ENCODE measurements at regions not wholly inside any gene's neighbourhood (a gene's known extent, or its start where the extent isn't known, plus 50 kb on each side); places are given as distances from the start of the nearest gene placed in this dataset.
"Not testable (repeated sequence)": the region's sequence is repeated elsewhere in the genome, so short reads cannot be mapped to it uniquely, and the experiment has no call there.

DNA sequence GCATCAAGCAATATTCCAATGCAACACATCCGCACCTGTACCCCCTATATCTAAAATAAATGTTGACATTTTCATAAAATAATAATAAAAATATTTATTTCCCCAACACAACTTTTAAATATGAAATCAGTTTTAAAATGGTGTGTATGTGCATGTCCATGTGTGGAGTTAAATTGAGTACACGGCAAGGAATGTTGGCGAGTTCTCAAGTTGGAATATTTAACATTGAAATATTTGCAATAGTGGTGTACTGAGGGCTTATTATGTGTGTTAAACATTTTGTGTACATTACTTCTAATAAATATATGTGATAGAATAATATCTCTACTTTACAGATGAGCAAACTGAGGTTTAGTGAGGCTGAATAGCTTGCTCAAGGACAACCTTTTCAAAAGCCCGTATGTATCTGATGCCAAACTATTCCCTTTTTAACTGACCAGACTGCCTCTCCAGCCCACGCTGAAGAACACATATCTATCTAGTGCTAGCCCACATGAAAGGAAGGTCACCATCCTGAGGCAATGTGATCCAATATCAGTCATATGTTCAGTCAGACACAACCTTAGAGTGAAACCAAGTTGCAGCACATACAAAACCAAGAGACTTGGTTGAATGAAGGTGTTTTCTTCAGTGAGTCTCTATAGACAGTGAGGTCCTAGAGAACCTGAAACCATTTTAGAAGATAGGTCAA is 192.2 kb upstream of the CDH11 start:
- DNase-seq = no peak

DNA sequence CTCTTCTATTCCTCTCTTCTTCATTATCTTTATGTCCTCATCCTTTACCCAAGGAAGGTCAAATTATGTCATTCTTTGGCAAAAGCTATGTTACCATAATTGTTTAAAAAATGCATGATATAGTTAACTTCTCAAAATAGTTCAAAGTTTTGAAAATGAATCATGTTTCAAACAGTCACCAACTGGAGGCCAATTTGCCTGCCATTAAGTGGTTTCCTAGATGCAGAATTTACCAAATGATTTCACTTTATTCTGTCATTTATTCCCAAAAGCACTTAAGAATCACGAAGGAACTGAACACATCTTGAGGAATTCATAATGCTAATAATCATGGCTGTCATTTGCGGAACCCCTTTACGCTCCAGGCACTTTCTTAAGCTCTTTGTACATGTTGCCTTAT is 190.9 kb upstream of the CDH11 start:
- DNase-seq = no peak

DNA sequence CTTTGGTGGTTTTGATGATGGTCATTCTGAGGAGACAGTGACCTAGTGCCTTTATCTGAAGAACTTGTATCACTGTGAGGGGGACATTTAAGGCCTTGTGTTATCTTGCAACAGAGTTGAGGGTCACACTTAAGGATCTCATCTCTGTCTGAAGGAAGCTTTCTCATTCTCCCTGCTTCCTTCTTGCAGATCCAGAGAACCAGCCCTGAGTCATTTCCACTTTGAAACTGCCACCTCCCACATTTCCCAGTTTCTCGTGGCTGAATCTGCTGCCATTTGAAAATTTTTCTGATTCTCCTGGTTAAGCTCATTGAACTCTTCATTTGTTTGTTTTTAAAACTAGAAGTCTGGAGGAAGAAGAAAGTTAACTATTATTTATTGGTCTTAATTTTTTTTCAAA is 190.2 kb upstream of the CDH11 start:
- DNase-seq = no peak

DNA sequence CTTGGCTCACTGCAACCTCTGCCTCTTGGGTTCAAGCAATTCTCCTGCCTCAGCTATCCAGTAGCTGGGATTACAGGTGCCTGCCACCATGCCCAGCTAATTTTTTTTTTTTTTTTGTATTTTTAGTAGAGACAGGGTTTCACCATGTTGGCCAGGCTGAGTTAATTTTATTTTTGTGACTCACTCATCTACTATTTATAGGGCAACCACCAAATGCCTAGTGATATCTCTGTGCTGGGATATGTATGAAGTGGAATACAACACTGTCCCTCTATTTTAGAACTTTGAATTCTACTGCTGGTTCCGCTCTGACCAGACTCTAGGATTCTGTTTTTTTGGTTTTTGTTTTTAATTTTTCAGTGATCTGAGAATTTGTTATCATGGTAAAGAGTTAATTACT is 188.6 kb upstream of the CDH11 start:
- not testable (repeated sequence) for DNase-seq

DNA sequence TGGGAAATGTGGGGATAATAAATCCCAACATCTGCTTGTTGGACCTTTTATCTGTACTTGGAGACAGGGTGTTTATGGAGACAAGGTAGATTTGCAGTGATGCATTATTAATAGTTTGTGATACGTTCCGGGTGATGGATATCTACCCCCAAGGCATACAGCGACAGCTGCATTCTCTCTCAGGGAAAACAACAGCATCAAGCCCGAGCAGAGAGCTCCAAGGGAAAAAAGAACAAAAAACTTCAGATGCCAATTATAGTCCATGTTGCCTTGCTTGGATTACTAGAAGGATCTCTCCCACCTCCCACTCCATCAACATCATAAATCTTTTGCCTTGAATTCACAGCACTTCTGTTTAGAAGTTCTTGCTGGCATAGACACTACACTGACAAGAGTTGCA is 187.5 kb upstream of the CDH11 start:
- no peak for DNase-seq

DNA sequence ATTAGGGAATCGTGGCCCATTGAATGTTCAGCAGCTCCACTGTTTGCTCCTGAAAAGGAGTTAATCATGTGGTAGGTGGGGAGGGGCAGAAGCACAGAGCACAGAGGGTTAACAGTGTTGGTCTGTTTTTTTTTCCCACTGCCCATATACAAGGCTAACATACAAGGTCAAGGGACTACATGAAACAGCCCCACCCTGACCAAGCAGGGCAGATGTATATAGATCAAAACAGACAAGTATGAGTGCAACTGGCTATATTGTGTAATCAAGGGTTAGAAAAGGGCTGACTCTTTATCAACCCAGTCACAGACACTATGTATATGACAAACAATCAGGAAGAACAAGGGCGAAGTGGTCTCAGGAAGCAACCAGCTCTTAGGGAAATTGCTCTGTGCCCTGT is 186.6 kb upstream of the CDH11 start:
- no peak for DNase-seq

DNA sequence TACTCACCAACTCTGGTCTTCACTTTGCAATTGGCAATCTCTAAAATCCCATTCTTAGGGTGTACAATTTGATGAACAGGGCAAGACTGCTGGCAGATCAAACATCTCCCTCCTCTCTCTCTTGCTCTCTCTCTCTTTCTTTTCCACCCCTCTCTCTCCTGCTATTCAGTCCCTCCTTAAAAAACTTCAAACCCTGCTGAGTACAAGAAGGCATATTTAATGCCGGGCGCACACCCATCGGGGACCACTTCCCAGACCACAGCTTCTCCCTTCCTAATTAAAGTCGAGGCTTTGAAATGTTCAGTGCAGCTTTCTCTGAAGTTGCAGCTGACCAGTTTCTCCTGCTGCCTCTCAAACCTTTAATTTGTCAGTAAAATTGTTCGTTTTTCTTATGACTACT is 185.4 kb upstream of the CDH11 start:
- DNase-seq = no peak

DNA sequence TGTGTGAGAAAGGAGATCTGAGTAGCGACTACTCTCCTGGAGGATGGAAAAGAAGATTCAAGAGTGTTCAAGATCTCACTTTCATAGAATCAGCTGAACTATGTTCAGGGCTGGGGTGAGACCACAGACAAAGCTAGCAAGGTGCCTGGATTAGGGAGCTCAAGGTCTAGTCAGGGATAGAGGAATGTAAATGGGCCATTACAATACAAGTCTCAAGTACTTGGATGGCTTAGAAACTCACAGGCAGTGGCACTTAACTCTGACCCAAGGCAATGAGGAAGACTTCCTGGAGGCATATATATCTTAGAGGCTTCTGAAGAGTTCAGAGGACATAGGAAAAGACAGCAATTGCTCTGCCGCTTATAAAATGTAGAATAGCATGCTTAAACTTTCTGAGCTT is 184.9 kb upstream of the CDH11 start:
- DNase-seq = no peak

DNA sequence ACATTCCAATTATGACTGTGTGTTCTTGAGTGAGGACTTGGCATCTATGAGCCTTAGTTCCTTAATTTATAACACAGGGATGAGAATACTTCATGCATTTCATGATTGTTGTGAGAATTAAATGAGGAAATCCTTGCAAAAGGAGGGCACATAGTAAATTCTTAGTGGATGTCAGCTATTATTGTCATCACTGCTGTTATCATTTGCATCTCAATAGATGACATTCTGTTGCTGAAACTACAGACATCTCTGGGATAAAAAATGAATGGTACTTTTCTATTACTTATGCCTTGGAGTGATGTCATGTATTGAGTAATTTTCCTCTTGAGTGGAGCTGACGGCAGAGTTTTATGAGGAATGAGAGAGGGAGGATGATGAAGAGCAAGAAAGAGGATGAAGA is 184.4 kb upstream of the CDH11 start:
- no peak for DNase-seq

DNA sequence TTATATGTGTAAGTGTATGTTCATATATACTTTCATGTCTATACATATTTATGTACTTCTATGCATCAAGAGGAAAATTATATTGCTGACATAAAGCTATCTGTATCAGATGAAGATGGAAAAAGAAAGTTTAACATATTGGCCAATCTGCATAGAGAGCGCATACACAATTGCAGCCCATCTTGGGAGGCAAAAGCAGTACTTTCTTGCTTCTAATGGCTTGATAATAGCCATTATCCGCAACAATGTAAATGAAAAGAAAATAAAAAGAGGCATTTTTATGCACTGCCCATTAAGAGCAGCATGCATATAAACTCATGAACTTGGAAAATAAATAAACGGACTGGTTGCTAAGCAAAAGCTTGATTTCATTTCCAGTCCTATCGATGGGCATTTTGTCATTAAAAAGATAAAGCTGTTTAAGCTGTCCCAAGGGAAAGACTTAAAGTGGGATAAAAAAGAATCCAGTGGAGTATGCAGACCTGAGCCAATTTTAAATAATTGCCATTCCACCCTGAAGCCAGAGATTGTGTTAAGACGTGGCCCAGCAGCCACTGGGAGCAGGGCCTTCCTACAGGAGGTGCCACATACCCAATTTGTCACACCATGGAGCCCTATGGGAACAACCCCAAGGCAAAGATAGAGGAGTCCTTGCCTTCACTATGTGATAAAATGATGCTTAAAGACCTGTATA is 183.6 kb upstream of the CDH11 start:
- DNase-seq = no peak

DNA sequence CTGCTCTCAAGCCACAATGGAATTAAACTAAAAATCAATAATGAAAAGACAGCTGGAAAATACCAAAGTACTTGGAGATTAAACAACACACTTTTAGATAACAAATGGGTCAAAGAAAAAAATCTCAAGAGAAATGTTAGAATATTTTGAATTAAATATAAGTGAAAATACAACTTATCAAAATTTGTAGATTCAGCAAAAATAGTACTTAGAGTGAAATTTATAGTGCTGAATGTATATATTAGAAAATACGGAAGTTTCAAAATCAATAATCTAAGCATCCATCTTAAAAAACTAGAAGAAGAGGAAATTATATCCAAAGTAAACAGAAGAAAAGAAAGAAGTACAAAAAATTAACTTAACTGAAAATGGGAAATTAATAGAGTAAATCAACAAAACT is 179.2 kb upstream of the CDH11 start:
- DNase-seq = no peak

DNA sequence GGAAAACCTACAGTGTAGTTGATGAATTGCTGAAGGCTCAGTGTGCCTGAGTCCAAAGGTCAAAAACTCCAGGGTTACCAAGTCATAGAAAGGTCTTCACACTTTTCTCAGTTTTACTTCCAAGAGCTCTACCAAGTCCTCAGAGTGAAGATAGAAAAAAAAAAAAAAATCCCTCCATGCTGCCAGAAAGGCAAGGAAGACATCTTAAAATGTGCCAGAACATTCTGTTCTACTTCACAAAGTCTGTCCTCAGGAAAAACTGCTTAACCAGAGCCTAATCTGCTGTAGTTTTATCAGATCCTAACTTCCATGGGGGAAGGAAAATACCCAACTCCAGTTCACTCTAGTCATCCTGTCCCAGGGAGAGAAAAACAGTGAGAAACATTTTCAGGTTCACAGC is 175.6 kb upstream of the CDH11 start:
- DNase-seq = no peak

DNA sequence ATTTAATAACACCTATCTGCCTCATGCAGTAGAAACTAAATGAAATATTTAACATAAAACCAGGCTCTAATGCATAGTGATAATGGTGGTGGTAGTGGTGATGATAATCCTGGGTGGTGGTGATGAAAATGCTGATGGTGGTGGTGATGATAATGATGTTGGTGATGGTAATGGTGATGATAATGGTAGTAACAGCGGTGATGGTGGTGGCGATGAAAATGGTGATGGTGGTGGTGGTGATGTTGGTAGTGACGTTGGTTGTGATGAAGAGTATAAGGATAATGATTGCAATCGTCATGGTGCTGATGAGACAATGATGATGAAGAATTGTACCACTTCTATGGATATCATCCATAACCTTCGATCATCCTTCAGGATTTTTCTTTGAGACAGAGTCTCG is 173.7 kb upstream of the CDH11 start:
- DNase-seq = no peak

DNA sequence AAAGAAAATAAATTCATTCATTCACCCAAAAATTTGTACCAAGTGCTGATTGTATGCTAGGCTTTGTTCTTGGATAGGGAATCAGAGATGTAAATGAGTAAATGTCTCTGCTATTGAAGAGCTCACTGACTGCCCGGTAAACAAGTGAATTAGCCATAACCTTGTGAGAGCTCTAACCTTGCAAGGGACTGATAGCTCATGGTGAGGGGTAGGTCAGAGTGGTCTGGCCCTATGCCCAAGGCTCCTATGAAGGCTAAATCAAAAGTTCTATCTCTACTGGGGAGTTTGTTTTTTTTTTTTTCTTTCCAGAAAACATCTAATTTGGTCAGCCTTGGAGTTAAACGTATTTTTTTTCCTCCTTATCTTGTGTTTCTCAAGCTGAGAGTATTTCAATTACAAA is 172.8 kb upstream of the CDH11 start:
- DNase-seq = no peak

DNA sequence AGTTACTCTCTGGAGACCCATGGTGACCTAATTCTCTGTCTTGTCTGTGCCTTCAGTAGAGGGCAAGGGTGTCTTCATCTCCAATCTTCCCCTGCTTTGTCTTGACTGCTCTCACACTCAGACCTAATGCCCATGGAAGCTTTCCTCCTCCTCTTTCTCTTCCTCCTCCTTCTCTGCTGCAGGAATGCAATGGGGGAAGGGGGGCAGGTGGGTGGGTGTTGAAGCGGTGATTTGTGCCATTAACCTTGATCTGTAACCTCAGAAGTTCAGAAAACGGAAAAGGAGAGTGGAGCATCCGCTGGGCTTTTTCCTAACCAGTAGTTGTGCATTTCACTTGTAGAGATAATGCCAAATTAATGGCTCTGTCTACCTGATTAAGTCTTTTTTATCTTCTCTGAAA is 172.3 kb upstream of the CDH11 start:
- DNase-seq = no peak

DNA sequence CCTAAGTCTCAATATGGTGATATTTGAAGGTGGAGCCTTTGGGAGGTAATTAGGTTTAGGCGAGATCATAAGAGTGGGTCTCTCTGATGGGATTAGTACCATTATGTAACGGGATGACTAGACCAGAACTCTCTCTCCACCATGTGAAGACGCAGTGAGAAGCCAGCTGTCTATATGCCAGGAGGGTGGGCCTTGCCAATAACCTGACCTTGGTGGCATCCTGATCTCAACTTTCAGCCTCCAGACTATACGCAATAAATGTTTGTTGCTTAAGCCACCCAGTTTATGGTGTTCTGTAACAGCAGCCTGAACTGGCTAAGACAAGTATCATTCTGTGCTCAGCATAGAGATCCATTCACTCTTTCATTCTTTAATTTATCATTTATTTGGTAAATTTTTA is 167.2 kb upstream of the CDH11 start:
- no peak for DNase-seq

DNA sequence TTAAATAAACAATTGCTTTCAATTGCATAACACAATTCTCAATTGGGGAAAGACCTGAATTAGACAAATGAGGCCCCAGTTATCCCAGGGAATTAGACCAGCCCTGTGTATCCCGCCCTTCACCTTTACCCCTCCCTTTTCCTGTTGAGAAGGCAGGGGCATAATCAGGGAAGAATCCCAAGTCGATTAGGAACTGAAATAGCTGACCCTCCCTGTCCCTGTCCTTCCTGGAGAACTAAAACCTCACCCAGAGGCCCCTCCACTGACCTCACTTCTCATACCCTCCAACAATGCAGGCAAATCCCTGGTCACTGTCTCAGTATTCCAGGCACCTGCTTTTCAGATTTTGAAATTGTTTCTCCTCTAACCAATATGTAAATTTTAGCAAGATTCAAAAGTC is 165.4 kb upstream of the CDH11 start:
- no peak for DNase-seq

DNA sequence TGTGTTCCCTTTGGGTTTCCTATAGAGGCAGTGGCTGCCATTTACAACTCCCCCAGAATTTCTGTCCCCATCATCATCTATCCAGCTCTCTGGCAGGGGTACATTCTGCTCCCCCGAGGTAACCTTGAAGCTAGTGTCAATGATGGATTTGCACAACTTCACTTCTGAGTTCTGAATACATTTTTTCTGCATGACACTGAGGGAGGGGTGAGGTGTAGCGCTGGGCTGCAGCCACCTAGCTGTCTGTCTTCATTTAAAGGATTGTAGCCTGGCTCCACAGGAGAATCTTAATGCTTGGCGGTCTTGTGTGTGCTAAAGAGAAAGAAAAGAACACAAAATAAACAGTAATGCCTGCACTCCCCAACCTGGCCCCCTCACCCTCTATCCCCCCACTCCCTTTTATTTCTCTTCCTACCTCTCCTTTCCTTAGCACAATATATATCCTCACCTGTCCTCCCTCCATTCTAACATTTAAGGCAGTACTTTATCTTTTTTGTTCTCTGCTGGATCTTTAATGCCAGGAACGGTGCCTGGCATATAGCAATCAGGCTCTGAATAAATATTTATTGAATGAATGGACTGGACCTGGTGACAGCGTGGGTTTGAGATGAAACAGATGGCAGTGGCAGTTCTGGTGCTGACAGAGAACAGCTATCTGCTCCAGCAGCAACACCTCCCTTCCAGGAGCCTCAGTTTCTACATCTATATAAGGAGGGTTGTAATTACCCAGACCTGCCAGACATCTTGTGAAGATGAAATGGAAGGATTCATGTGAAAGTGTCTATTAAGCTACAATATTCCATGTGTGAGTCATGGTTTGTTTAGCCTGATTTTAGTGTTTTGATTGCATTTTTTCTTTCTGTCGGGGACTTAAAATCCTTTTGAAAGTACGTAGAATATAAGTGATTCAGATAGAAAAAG is 163.5 kb upstream of the CDH11 start:
- no peak for DNase-seq

DNA sequence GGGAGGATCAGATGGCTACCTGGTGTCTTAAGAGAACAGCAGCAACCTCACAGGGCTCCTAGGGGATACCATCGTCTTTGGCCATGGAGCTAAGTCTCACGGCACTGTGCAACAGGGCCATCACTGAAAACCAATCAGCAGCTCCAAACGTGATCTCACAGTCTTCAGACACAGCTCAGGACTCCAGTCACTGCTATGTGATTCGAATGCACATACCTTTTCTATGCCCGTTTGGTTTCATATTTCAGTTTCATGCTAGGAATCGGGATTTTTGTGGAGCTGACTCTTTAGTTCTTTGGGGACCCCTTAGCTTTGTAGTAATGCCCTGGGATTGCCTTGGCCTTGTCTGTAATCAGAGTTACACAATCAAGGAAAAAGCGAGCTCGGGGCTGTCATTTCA is 162.8 kb upstream of the CDH11 start:
- no peak for DNase-seq

DNA sequence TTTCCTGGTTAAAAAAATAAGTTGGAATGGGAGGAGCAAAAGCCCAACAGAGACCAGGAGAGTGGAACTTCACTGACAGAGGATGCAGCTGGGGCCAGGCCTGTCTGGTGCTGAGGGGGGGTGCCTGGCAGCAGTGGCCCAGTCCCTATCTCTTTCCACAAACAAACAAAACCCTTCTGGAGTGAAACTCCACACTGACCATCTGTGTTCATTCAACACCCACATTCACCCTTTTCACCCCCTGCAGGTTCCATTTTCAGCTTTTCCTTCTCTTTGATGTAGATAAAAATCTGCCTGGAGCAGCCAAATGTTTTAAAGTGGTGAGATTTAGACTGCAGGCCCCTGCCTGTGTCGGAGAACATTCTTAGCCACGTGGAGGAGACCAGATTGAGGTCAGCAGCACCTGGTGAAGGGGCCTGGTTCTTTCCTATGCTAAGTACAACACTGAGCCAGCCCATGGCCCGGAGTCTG is 161.4 kb upstream of the CDH11 start:
- no peak for DNase-seq

DNA sequence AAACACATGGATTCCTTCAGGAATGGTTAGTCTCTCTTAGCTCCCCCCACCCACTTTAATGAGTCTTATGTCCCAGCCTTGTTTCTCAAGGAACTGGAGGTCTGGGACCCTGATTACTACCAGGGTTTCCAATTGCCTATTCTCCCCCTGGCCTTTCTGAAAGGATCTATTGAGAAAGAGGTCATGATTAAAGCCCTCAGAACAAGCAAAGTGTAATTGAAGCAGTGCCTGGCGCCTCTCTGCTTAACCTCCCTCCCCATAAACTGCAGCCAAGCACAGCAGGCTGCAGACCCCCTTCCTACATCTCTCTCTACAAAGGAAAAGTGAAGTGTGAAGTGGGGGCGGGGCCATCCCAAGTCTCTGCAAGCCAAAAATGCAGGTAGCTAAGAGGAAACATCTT is 159.7 kb upstream of the CDH11 start:
- no peak for DNase-seq

DNA sequence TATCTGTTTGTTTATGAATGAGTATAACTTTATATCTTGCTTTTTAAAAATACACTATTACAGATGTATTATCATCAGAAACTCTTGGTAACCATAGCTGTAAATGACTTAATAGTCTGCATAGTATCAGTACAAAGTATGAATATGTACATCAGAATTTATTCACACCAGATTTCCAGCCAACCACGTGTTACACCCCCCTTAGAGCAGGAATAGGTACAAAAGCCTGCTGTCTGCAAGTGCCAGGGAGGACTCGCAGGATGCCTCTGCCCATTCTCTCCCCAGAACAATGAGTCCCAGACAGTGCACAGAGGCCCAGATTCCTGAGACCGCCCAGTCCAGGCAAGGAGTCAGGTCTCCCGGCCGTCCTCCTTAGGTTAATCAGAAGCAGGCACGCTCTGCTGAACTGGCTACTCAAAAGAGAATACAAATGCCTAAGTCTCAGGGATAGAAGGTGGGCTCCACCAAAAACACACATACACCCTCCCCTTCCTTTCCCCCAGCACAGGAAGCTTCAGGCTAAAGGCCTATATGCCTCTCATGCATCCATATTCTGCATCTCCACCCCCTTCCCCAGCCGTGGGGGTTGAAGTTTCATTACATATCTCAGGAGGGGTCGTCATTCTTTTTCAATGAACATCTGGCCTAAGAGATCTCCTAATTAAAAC is 159.1 kb upstream of the CDH11 start:
- DNase-seq = no peak

DNA sequence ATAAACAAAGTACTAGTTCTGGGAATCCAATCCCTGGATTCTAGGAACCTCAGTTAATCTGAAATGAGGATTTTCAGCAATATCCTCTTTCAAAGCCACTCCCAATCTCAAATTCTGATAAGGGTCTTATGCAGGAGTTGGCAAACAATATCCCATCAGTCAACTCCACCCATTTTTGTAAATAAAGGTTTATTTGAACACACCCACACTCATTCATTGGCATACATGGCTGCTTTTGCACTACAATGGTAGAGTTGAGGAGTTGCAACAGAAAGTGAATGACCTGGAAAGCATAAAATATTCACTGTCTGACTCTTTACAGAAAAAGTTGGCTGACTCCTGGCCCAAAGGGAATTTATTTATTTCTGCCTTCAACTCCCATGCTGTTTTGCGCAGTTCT is 157.7 kb upstream of the CDH11 start:
- DNase-seq = no peak
